DND-41 (cell line): ENCODE measurements at regions not wholly inside any gene's neighbourhood (a gene's known extent, or its start where the extent isn't known, plus 50 kb on each side); places are given as distances from the start of the nearest gene placed in this dataset.

ENCODE experiments used
- ATAC-seq: fragments of 200-7000 bp; cut with Tn5 transposase; 3 replicates; pipeline ENCODE4 v1.9.1; 2021; ENCODE audit warnings: low read depth; ENCODE audit not compliant: insufficient read depth
- DNase-seq: peaks from one replicate; pipeline ENCODE4 v3.0.0-alpha.2; 2020
- H2AFZ ChIP-seq: 2 replicates; pipeline ENCODE4 v1.6.0; 2012; ENCODE audit warnings: low read depth, low read length
- H3K27ac ChIP-seq: 2 replicates; pipeline ENCODE4 v1.5.1; 2012; ENCODE audit warnings: low read length, inconsistent platforms
- H3K27me3 ChIP-seq: fragments of 200-600 bp; sonication (generic); 2 replicates; pipeline ENCODE4 v1.6.0; 2012; ENCODE audit warnings: low read length, mild to moderate bottlenecking, inconsistent platforms; ENCODE audit not compliant: insufficient read depth, poor library complexity
- H3K36me3 ChIP-seq: 2 replicates; pipeline ENCODE4 v1.5.1; 2012; ENCODE audit warnings: low read length, inconsistent platforms; ENCODE audit not compliant: insufficient read depth
- H3K4me1 ChIP-seq: 2 replicates; pipeline ENCODE4 v1.5.1; 2012; ENCODE audit warnings: mild to moderate bottlenecking, low read length; ENCODE audit not compliant: insufficient read depth
- H3K4me2 ChIP-seq: 2 replicates; pipeline ENCODE4 v1.6.0; 2012; ENCODE audit warnings: mild to moderate bottlenecking, moderate library complexity, low read length, inconsistent platforms; ENCODE audit not compliant: insufficient read depth
- H3K4me3 ChIP-seq, 2 experiments: fragments of 200-600 bp in 1 of 2; shearing (Covaris generic) in 1 of 2; 2 replicates each; pipeline ENCODE4 v1.5.1; 2012 to 2016; ENCODE audit warnings: inconsistent platforms in 2 of 2, low read length in 2 of 2, mild to moderate bottlenecking in 2 of 2, low read depth in 1 of 2, moderate library complexity in 1 of 2
- H3K79me2 ChIP-seq: 2 replicates; pipeline ENCODE4 v1.6.0; 2012; ENCODE audit warnings: low read length, inconsistent platforms; ENCODE audit not compliant: insufficient read depth
- H3K9ac ChIP-seq: 2 replicates; pipeline ENCODE4 v1.6.0; 2012; ENCODE audit warnings: low read depth, mild to moderate bottlenecking, inconsistent platforms, low read length, moderate library complexity
- H3K9me3 ChIP-seq: 2 replicates; pipeline ENCODE4 v1.5.1; 2012; ENCODE audit warnings: low read length, moderate library complexity, mild to moderate bottlenecking, inconsistent platforms; ENCODE audit not compliant: insufficient read depth, severe bottlenecking
- H4K20me1 ChIP-seq: 2 replicates; pipeline ENCODE4 v1.6.0; 2012; ENCODE audit warnings: low read length; ENCODE audit not compliant: insufficient read depth
- CTCF ChIP-seq: IDR thresholded peaks from 2 replicates; pipeline ENCODE4 v1.5.1; 2012; ENCODE audit warnings: borderline replicate concordance, low read length, moderate library complexity, mild to moderate bottlenecking; ENCODE audit not compliant: poor library complexity, severe bottlenecking; ENCODE audit errors: extremely low read depth
- EZH2 ChIP-seq: IDR thresholded peaks from 3 replicates; pipeline ENCODE4 v1.6.1; 2012; ENCODE audit warnings: borderline replicate concordance, low read depth, mild to moderate bottlenecking, moderate library complexity, low read length, inconsistent platforms; ENCODE audit not compliant: severe bottlenecking

GRCh38 chr5:91271999-91272398 lies 111.1 kb downstream of the ARRDC3 start:
- H2AFZ ChIP-seq = no peak overlapping the region
- H3K36me3 ChIP-seq = no peaks in the 10 kb centered on the region
- TF ChIP-seq EZH2 (no peak), CTCF (no peak)
- ATAC-seq (no peak), DNase-seq (no peak)
- H3K9me3 ChIP-seq = no peaks in the 10 kb centered on the region
- H3K9ac ChIP-seq = no peak overlapping the region
- no peak overlapping the region for H3K4me2 ChIP-seq
- no peaks in the 10 kb centered on the region for H3K27me3 ChIP-seq
- H3K4me1 ChIP-seq = peaks cover 16% of the 10 kb centered on the region
- no peak overlapping the region for H3K27ac ChIP-seq
- H3K79me2 ChIP-seq = no peaks in the 10 kb centered on the region
- no peaks in the 10 kb centered on the region for H4K20me1 ChIP-seq
- H3K4me3 ChIP-seq = no peak overlapping the region

- Histone ChIP-seq H3K9ac (no peak overlapping the region), H3K27me3 (no peaks in the 10 kb centered on the region), H3K4me1 (peaks cover 16% of the 10 kb centered on the region), H3K27ac (0 out of 2 replicates have a peak overlapping the region, but pooled peaks have one; percentile 44), H2AFZ (no peak overlapping the region), H3K4me3 (no peak overlapping the region), H3K9me3 (no peaks in the 10 kb centered on the region), H4K20me1 (no peaks in the 10 kb centered on the region), H3K4me2 (no peak overlapping the region), H3K79me2 (no peaks in the 10 kb centered on the region), H3K36me3 (no peaks in the 10 kb centered on the region)
- ATAC-seq = peak; percentile 90
- DNase-seq = peak; percentile 72
- TF ChIP-seq EZH2 (no peak), CTCF (no peak)
Observed at GRCh38 chr5:91269198-91269597, 113.9 kb downstream of the ARRDC3 start.

- no peak overlapping the region for H3K9ac ChIP-seq
- H3K27ac ChIP-seq = no peak overlapping the region
- ATAC-seq (peak; percentile 56), DNase-seq (no peak)
- H3K79me2 ChIP-seq = no peaks in the 10 kb centered on the region
- no peaks in the 10 kb centered on the region for H3K36me3 ChIP-seq
- peaks cover 16% of the 10 kb centered on the region for H3K4me1 ChIP-seq
- H3K4me2 ChIP-seq = no peak overlapping the region
- no peaks in the 10 kb centered on the region for H4K20me1 ChIP-seq
- no peaks in the 10 kb centered on the region for H3K27me3 ChIP-seq
- H3K9me3 ChIP-seq = no peaks in the 10 kb centered on the region
- no peak overlapping the region for H3K4me3 ChIP-seq
- TF ChIP-seq CTCF (no peak), EZH2 (no peak)
- H2AFZ ChIP-seq = no peak overlapping the region
Observed at GRCh38 chr5:91266184-91266705, 116.9 kb downstream of the ARRDC3 start.
